GM06990 (cell line): ENCODE measurements at regions not wholly inside any gene's neighbourhood (a gene's known extent, or its start where the extent isn't known, plus 50 kb on each side); places are given as distances from the start of the nearest gene placed in this dataset.
A peak's percentile ranks its signal among the peaks of the same experiment; 100 is the strongest.

Source experiments
- DNase-seq: peaks from one replicate; pipeline ENCODE4 v3.0.0-alpha.2; 2011; ENCODE audit not compliant: insufficient read length; ENCODE audit errors: extremely low read depth
- H3K27me3 ChIP-seq: replicated peaks from 2 replicates; pipeline ENCODE4 v1.6.0; 2011; ENCODE audit warnings: low read length; ENCODE audit not compliant: control insufficient read depth, insufficient read depth
- H3K36me3 ChIP-seq: 2 replicates; pipeline ENCODE4 v1.5.1; 2011; ENCODE audit warnings: low read length; ENCODE audit not compliant: control insufficient read depth, insufficient read depth
- H3K4me3 ChIP-seq: replicated peaks from 2 replicates; pipeline ENCODE4 v1.5.1; 2011; ENCODE audit warnings: low read depth, mild to moderate bottlenecking, control low read depth, low read length
- TF ChIP-seq, protein P1 (sequence below): IDR thresholded peaks from 2 replicates; pipeline ENCODE4 v1.5.1; 2011; ENCODE audit warnings: low read length, control low read depth, mild to moderate bottlenecking, inconsistent platforms; ENCODE audit not compliant: insufficient read depth, poor library complexity, severe bottlenecking

DNA sequence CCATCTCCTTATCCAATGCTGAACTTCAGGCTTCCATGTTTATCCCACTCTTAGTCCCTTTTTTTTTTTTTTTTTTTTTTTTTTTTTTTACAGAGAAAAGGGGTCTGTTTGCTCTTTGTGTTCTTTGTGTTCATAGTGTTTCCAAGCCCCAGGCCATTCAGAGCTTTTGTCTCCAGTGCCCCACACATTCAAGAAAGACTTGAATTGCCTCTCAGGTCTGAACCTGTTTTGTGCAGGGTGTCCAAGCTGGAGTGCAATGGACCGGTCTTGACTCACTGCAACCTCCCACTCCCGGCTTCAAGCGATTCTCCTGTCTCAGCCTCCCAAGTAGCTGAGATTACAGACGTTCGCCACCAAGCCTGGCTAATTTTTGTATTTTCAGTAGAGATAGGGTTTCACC is 191.2 kb downstream of the PALM2AKAP2 start:
- TF ChIP-seq, protein P1, sequence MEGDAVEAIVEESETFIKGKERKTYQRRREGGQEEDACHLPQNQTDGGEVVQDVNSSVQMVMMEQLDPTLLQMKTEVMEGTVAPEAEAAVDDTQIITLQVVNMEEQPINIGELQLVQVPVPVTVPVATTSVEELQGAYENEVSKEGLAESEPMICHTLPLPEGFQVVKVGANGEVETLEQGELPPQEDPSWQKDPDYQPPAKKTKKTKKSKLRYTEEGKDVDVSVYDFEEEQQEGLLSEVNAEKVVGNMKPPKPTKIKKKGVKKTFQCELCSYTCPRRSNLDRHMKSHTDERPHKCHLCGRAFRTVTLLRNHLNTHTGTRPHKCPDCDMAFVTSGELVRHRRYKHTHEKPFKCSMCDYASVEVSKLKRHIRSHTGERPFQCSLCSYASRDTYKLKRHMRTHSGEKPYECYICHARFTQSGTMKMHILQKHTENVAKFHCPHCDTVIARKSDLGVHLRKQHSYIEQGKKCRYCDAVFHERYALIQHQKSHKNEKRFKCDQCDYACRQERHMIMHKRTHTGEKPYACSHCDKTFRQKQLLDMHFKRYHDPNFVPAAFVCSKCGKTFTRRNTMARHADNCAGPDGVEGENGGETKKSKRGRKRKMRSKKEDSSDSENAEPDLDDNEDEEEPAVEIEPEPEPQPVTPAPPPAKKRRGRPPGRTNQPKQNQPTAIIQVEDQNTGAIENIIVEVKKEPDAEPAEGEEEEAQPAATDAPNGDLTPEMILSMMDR, result no peak

DNA sequence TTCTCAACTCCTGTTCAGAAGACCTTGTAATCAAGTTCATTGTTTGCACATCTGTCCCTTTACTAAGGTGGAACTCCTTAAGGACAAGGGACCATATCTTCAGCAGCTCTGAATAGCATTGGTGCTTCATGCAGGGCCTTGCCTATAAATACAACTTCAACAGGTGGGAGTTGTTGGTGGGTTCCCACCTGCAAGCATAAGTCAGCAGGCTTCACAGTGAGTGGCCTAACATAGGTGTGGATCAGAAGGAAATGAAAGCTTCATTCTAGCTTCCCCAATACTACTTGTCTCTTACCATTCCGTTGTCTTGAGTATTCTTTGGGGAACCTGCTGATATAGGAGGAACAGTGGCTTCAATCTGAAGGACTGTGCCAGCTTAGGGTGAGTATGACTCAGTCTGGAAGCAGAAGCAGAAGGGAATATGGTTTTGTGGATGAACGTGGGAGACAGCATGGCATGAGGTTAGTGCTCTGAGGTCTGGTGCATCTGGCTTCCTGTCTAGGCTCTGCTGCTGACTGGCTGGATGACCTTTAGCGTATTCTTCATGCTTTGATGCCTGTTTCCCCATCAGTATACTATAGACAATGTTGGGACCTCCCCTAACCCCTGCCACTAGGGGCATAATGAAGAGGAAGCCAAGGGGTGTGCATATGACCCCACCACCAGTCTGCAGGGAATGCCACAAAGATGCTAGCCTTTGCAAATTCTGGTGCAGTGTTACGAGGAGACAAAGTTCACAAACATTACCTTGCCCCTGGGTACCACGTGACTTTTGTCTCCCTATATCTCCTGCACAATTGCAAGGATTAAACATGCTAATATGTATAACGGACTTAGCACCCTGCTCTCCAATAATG is 192.3 kb downstream of the PALM2AKAP2 start:
- Histone ChIP-seq H3K27me3 (no peaks in the 10 kb centered on the region), H3K4me3 (no peak overlapping the region), H3K36me3 (no peaks in the 10 kb centered on the region)
- peak; percentile 75 for DNase-seq
- TF ChIP-seq, protein P1, result peak; percentile 54

More for the DNA sequence above, 191.2 kb downstream of the PALM2AKAP2 start:
- Histone ChIP-seq H3K36me3 (no peaks in the 10 kb centered on the region), H3K4me3 (no peak overlapping the region), H3K27me3 (no peaks in the 10 kb centered on the region)
- DNase-seq, result no peak

DNA sequence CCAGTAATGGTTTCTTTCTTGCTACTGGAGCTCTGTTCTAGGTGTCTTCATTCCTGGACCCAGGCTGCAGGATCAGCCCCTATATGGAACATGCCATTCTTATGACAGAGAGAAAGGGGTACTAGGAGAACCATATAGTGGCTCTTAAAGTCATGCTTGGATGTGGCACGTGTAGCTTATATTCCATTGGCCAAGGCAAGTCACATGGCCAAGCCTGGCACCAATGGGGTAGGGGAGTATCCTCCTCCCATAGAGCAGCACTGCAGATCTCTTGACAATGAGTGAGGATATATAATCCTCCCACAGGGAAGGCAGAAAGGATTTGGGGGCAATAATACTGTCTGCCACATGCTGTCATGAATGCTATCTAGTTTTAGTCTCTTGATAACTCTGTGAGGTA is 193.3 kb downstream of the PALM2AKAP2 start:
- TF ChIP-seq, protein P1, result no peak
- Histone ChIP-seq H3K27me3 (no peaks in the 10 kb centered on the region), H3K36me3 (no peaks in the 10 kb centered on the region), H3K4me3 (no peak overlapping the region)
- DNase-seq, result no peak

DNA sequence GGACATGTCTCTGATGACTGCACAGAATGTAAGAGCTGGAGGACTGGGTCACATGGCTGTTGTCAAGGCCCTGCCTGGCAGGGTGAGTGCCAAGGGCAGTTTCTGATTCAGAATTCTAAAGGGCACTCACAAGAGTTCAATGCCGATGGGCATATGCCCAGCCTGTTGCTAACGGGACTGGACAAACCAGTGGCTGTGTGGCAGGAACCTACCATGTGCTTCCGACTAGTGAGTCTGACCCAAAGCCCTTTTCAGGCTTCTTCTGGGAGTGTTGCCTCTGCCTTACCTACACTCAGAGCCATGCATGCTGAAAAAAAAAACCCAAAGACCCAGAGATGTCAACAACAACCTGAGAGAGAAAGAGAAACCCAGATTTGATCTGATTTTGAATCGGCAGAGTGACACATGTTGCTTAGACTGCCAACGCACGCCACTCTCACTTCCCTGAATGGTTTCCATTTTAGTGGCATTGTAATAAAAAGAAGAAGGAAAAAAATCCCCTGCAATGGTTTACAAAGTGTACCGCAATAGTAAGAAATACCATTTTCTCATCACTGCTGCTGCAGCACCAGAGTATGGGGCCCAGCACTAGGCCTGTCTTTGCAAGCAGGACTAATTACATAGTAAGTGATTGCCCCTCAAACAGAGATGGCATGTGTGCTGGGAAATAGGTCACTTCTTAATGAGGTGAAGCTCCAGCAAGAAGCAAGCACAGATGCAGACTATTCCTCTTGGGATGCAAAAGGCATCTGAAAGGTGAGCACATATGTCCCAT is 194.3 kb downstream of the PALM2AKAP2 start:
- H3K4me3 ChIP-seq, result no peak overlapping the region
- H3K36me3 ChIP-seq, result no peaks in the 10 kb centered on the region
- TF ChIP-seq, protein P1, result no peak
- DNase-seq, result peak; percentile 81
- no peaks in the 10 kb centered on the region for H3K27me3 ChIP-seq

DNA sequence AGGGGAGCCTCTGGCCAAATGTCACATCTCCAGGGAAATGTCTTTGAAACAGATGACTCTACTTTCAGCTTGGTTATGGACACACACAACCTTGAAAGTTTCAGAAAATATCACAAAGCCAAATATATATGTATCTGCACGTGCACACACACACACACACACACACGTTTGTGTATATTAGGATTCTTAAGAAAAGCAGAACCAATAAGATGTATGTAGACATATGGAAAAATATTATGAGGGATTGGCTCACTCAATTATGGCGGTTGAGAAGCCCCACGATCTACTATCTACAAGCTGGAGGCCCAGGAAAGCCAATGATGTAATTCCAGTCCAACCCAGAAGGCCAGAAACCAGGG is 194.9 kb downstream of the PALM2AKAP2 start:
- no peak overlapping the region for H3K4me3 ChIP-seq
- H3K27me3 ChIP-seq, result no peaks in the 10 kb centered on the region
- no peaks in the 10 kb centered on the region for H3K36me3 ChIP-seq
- DNase-seq, result no peak
- TF ChIP-seq, protein P1, result no peak
